GM12878 (cell line): ENCODE measurements at regions not wholly inside any gene's neighbourhood (a gene's known extent, or its start where the extent isn't known, plus 50 kb on each side); places are given as distances from the start of the nearest gene placed in this dataset.

Source experiments
- ATAC-seq: fragments of 200-7000 bp; cut with Tn5 transposase; 3 replicates; pipeline ENCODE4 v1.9.1; 2020; ENCODE audit warnings: mild to moderate bottlenecking, moderate library complexity
- BruUV-seq: library from RNA; stranded (reverse); fragments of 400-500 nt; replicated peaks from 2 replicates; lab custom pipeline; 2021; lab: Mats Ljungman, UMichigan
- CTCF ChIA-PET: fragments of 300-600 bp; sonication (Branson Sonifier 250); formaldehyde crosslinking; extraction: SDS; loops from one replicate; lab custom pipeline; 2021; ENCODE audit warnings: inconsistent platforms; lab: Yijun Ruan, JAX
- POLR2A ChIA-PET: fragments of 350-600 bp; formaldehyde crosslinking; extraction: SDS; loops from one replicate; lab custom pipeline; 2021; ENCODE audit warnings: inconsistent platforms; lab: Charles Lee
- RAD21 ChIA-PET: fragments of 300-600 bp; sonication (Branson Sonifier 250); formaldehyde crosslinking; loops from one replicate; lab custom pipeline; 2023; ENCODE audit warnings: antibody characterized with exemption; ENCODE audit not compliant: unreplicated experiment; lab: Charles Lee
- SMC1A ChIA-PET: fragments of 300-600 bp; sonication (Branson Sonifier 250); formaldehyde crosslinking; loops from one replicate; lab custom pipeline; 2023; ENCODE audit not compliant: unreplicated experiment, uncharacterized antibody; lab: Charles Lee
- DNase-seq: peaks from one replicate; pipeline ENCODE4 v3.0.0-alpha.2; 2011; ENCODE audit warnings: low read depth, low spot score
- FAIRE-seq: peaks from 3 replicates; lab custom pipeline; 2011; peaks lifted over from hg19 to GRCh38; lab: Jason Lieb, UNC
- H2AFZ ChIP-seq: 2 replicates; pipeline ENCODE4 v1.6.0; 2011; ENCODE audit warnings: low read depth, low read length, control low read depth; ENCODE audit not compliant: control insufficient read depth
- H3K27ac ChIP-seq: 2 replicates; pipeline ENCODE4 v1.5.1; 2011; ENCODE audit warnings: control low read depth; ENCODE audit not compliant: control insufficient read depth, insufficient read depth
- H3K27me3 ChIP-seq, 2 experiments: replicated peaks in 1 of 2; 2 replicates each; pipeline versions ENCODE4 v1.6.0 to v1.6.1; 2011; ENCODE audit warnings: low read length in 1 of 2; ENCODE audit not compliant: control insufficient read depth in 2 of 2, insufficient read depth in 2 of 2
- H3K36me3 ChIP-seq, 2 experiments: 2 replicates each; pipeline ENCODE4 v1.5.1; 2011; ENCODE audit warnings: low read length in 1 of 2; ENCODE audit not compliant: control insufficient read depth in 2 of 2, insufficient read depth in 2 of 2
- H3K4me1 ChIP-seq: 2 replicates; pipeline ENCODE4 v1.6.1; 2011; ENCODE audit warnings: mild to moderate bottlenecking, low read length, moderate library complexity, mixed read lengths; ENCODE audit not compliant: control insufficient read depth, insufficient read depth
- H3K4me2 ChIP-seq: 2 replicates; pipeline ENCODE4 v1.6.0; 2011; ENCODE audit warnings: control low read depth; ENCODE audit not compliant: control insufficient read depth, insufficient read depth
- H3K4me3 ChIP-seq: fragments of 200-600 bp; sonication (generic); 2 replicates; pipeline ENCODE4 v1.5.1; 2016
- H3K79me2 ChIP-seq: 2 replicates; pipeline ENCODE4 v1.6.0; 2011; ENCODE audit warnings: low read length; ENCODE audit not compliant: control insufficient read depth, insufficient read depth
- H3K9ac ChIP-seq: 2 replicates; pipeline ENCODE4 v1.8.0; 2011; ENCODE audit warnings: low read length, control low read depth, mixed read lengths; ENCODE audit not compliant: control insufficient read depth, insufficient read depth
- H3K9me3 ChIP-seq: replicated peaks from 3 replicates; pipeline ENCODE4 v1.5.1; 2011; ENCODE audit warnings: mild to moderate bottlenecking, low read length; ENCODE audit not compliant: control insufficient read depth, insufficient read depth
- H4K20me1 ChIP-seq: 2 replicates; pipeline ENCODE4 v1.6.0; 2011; ENCODE audit not compliant: control insufficient read depth, insufficient read depth
- CHD2 ChIP-seq: IDR thresholded peaks from 2 replicates; pipeline ENCODE4 v1.6.1; 2011; ENCODE audit warnings: low read depth, low read length, improper control_type of control experiment, borderline replicate concordance
- NFYA ChIP-seq: IDR thresholded peaks from 2 replicates; pipeline ENCODE4 v1.6.1; 2011; ENCODE audit warnings: low read depth, mild to moderate bottlenecking, low read length, improper control_type of control experiment, borderline replicate concordance
- POLR2AphosphoS5 ChIP-seq: IDR thresholded peaks from 2 replicates; pipeline ENCODE4 v1.6.1; 2011; ENCODE audit warnings: mild to moderate bottlenecking, low read length, inconsistent platforms
- RAD21 ChIP-seq: IDR thresholded peaks from 2 replicates; pipeline ENCODE4 v1.6.1; 2011; ENCODE audit warnings: mild to moderate bottlenecking, low read depth, low read length, moderate library complexity; ENCODE audit not compliant: insufficient read depth
- TARDBP ChIP-seq: IDR thresholded peaks from 2 replicates; pipeline ENCODE4 v1.6.1; 2016; ENCODE audit warnings: borderline replicate concordance
- YY1 ChIP-seq: IDR thresholded peaks from 2 replicates; pipeline ENCODE4 v1.6.1; 2011; ENCODE audit warnings: low read depth, mild to moderate bottlenecking, low read length
- ZBED1 ChIP-seq: IDR thresholded peaks from 2 replicates; pipeline ENCODE4 v1.6.1; 2016; ENCODE audit warnings: borderline replicate concordance
- WGBS: methylation state at CpG from one replicate; pipeline ENCODE4 v1.1.6; 2016; ENCODE audit warnings: low lambda C conversion rate; ENCODE audit not compliant: insufficient replicate concordance, insufficient coverage; ENCODE audit errors: missing lambda C conversion rate; 5-methylcytosine and 5-hydroxymethylcytosine counted together
- in situ Hi-C: fragments of 300-500 bp; cut with MboI; formaldehyde crosslinking; loops from 9 replicates; pipeline ENCODE4 v1.14.3; 2018; ENCODE audit warnings: mixed read lengths
- intact Hi-C: fragments of 100-400 bp; cut with micrococcal nuclease; formaldehyde crosslinking; loops from one replicate; pipeline ENCODE4 v1.14.2; 2022; ENCODE audit not compliant: unreplicated experiment
- TF ChIP-seq, protein P1 (sequence below): IDR thresholded peaks from 2 replicates; pipeline ENCODE4 v1.6.1; 2011; ENCODE audit warnings: borderline replicate concordance, low read depth, mild to moderate bottlenecking, moderate library complexity, mixed read lengths, low read length; ENCODE audit not compliant: insufficient read depth; ENCODE audit errors: extremely low read length

DNA sequence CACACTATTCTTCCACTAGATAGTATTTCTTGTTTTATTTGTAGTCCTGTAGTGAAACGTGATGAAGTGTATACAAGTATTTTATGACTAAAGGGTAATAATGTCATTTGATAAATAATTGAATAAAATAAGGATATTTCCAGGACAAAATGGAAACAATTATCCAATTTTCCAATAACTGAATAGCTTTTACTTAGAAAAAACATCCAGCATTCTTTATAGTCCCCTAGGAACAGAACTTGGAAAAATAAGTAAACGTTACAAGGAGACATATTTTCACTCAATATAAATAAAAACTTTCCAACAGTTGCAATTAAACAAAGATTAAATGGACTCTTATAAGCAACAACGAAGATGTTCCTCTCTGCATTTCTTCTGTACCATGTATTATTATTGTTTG lies 566.0 kb downstream of the TMA16 start (continued):
- TF ChIP-seq CHD2: no peak
- TF ChIP-seq ZBED1: no peak
- no peak for TF ChIP-seq POLR2AphosphoS5
- no peak for TF ChIP-seq NFYA
- TF ChIP-seq YY1: no peak

DNA sequence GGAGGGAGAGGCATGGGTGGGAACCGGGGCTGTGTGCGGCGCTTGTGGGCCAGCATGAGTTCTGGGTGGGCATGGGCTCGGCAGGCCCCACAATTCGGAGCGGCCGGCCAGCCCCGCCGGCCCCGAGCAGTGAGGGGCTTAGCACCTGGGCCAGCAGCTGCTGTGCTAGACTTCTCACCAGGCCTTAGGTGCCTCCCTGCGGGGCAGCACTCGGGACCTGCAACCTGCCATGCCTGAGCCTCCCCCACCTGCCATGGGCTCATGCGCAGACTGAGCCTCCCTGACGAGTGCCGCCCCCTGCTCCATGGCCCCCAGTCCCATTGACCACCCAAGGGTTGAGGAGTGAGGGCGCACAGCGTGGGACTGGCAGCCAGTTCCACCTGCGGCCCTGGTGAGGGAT lies 573.9 kb downstream of the TMA16 start:
- no peaks in the 10 kb centered on the region for H3K27me3 ChIP-seq
- no peaks in the 10 kb centered on the region for H3K79me2 ChIP-seq
- no peak overlapping the region for H3K4me3 ChIP-seq
- no peak for FAIRE-seq
- no peak overlapping the region for H2AFZ ChIP-seq
- no TSS peak for BruUV-seq
- no peak overlapping the region for H3K27ac ChIP-seq
- intact Hi-C loops: no loop called here
- no peaks in the 10 kb centered on the region for H3K4me1 ChIP-seq
- ChIA-PET SMC1A (no interaction called here), CTCF (no interaction called here), POLR2A (no interaction called here), RAD21 (no interaction called here)
- in situ Hi-C loops: no loop called here
- H4K20me1 ChIP-seq: no peaks in the 10 kb centered on the region
- H3K9ac ChIP-seq: no peak overlapping the region
- no peaks in the 10 kb centered on the region for H3K36me3 ChIP-seq
- no peaks in the 10 kb centered on the region for H3K9me3 ChIP-seq
- WGBS: 63% methylated on average over 17 of the region's 18 CpGs
- no peak overlapping the region for H3K4me2 ChIP-seq
- TF ChIP-seq TARDBP (no peak), RAD21 (no peak)
- TF ChIP-seq, protein P1, sequence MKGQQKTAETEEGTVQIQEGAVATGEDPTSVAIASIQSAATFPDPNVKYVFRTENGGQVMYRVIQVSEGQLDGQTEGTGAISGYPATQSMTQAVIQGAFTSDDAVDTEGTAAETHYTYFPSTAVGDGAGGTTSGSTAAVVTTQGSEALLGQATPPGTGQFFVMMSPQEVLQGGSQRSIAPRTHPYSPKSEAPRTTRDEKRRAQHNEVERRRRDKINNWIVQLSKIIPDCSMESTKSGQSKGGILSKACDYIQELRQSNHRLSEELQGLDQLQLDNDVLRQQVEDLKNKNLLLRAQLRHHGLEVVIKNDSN: no peak
- ATAC-seq: no peak
- no peak for DNase-seq
